A673 (cell line): ENCODE measurements at regions not wholly inside any gene's neighbourhood (a gene's known extent, or its start where the extent isn't known, plus 50 kb on each side); places are given as distances from the start of the nearest gene placed in this dataset.

ENCODE experiments used
- EZH2 ChIP-seq: fragments of 200-600 bp; sonication (generic); IDR thresholded peaks from 2 replicates; pipeline ENCODE4 v1.6.1; 2017; ENCODE audit warnings: borderline replicate concordance, low read depth, mild to moderate bottlenecking, mixed read lengths, antibody characterized with exemption, low read length; ENCODE audit not compliant: poor library complexity, severe bottlenecking
- TF ChIP-seq, protein P1 (sequence below): fragments of 300-800, 200-600 bp; sonication (generic); conservative IDR thresholded peaks from 2 replicates; pipeline ENCODE4 v1.5.1; 2017; ENCODE audit warnings: low read depth, mild to moderate bottlenecking, antibody characterized with exemption, low read length, moderate library complexity, mixed read lengths

DNA sequence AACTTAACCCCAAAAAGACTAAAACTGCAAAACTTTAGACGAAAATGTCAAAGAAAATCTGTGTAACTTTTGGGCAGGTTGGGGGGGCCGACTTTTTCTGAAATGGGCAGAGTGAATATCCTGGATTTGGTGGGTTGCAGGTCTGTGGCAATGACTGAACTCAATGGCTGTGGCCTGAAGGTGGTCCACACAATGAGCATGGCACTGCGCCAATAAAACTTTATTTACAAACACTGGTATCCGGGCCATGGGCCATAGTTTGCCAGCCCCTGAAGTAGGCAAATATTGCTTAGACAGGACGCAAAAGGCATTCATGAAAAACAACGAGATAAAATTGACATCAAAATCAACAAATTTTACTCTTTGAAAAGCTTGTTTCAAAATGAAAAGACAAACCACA, 66.2 kb downstream of the RTP5 start:
- TF ChIP-seq, protein P1, sequence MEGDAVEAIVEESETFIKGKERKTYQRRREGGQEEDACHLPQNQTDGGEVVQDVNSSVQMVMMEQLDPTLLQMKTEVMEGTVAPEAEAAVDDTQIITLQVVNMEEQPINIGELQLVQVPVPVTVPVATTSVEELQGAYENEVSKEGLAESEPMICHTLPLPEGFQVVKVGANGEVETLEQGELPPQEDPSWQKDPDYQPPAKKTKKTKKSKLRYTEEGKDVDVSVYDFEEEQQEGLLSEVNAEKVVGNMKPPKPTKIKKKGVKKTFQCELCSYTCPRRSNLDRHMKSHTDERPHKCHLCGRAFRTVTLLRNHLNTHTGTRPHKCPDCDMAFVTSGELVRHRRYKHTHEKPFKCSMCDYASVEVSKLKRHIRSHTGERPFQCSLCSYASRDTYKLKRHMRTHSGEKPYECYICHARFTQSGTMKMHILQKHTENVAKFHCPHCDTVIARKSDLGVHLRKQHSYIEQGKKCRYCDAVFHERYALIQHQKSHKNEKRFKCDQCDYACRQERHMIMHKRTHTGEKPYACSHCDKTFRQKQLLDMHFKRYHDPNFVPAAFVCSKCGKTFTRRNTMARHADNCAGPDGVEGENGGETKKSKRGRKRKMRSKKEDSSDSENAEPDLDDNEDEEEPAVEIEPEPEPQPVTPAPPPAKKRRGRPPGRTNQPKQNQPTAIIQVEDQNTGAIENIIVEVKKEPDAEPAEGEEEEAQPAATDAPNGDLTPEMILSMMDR, result no peak
- TF ChIP-seq EZH2, result no peak
